Medulla oblongata (tissue), 1 donor: ENCODE measurements at regions not wholly inside any gene's neighbourhood (a gene's known extent, or its start where the extent isn't known, plus 50 kb on each side); places are given as distances from the start of the nearest gene placed in this dataset.
"Not testable (repeated sequence)": the region's sequence is repeated elsewhere in the genome, so short reads cannot be mapped to it uniquely, and the experiment has no call there.

Experiments
- DNase-seq: peaks from one replicate; pipeline ENCODE4 v3.0.0-alpha.2; 2015; ENCODE audit errors: extremely low spot score

GRCh38 chr5:175347027-175347426 is 97.0 kb downstream of the DRD1 start:
- DNase-seq, result no peak

- DNase-seq, result no peak
These were observed 99.4 kb downstream of the DRD1 start for GRCh38 chr5:175344331-175345195.

- no peak for DNase-seq
These were observed 100.7 kb downstream of the DRD1 start for GRCh38 chr5:175343308-175343707.

GRCh38 chr5:175340180-175340579 is 103.8 kb downstream of the DRD1 start:
- DNase-seq, result no peak

DNA sequence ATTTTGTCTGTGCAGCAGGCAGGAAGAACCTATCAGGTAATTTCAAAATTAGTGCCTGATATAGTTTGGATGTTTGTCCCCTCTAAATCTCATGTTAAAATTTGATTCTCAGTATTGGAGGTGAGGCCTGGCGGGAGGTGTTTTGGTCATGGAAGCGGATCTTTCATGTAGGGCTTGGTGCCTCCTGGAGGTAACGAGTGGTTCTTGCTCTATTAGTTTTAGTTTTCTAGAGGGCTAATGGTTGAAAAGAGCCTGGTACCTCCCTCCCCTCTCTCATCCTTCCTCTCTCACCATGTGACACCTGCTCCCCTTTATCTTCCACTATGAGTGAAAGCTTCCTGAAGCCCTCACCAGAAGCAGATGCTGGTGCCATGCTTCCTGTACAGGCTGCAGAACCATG is 106.3 kb downstream of the DRD1 start:
- DNase-seq, result no peak

GRCh38 chr5:175336781-175337180 is 107.2 kb downstream of the DRD1 start:
- DNase-seq, result no peak

DNA sequence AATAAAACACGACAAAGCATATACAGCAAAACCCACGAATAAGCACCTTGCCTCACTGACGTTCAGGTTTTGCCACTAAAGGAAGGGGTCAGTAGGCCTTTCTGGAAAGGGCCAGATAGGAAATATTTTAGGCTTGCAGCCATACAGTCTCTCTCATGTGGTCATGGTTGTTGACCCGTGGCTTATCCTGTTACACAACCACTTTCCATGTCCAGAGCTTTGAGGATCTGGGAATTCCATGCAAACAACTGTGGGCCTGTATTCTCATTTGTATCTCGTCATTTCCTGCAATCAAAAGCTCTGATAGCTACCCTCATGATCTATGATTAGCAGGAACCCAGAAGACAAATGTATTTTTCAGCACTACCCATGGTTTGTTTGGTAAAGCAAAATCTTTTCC is 108.3 kb downstream of the DRD1 start:
- DNase-seq, result no peak

DNA sequence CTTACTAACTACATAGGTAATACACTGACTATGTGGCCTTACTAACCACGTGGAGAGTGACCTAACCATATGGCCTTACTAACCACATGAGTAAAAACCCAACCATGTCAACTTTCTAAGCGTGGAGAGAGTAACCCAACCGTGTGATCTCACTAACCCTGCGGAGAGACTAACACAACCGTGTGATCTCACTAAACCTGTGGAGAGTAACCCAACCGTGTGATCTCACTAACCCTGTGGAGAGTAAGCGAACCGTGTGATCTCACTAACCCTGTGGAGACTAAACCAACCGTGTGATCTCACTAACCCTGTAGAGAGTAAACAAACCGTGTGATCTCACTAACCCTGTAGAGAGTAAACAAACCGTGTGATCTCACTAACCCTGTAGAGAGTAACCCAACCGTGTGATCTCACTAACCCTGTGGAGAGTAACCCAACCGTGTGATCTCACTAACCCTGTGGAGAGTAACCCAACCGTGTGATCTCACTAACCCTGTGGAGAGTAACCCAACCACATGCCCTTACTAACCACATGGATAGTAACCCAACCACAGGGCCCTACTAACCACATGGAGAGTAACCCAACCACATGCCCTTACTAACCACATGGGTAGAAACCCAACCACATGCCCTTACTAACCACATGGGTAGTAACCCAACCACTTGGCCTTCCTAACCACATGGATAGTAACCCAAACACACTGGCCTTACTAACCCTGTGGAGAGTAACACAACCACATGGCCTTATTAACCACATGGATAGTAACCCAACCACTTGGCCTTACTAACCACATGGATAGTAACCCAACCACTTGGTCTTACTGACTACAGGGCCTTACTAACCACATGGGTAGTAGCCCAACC is 112.6 kb downstream of the DRD1 start:
- DNase-seq, result not testable (repeated sequence)

GRCh38 chr5:175329976-175330375 is 114.0 kb downstream of the DRD1 start:
- no peak for DNase-seq

- no peak for DNase-seq
These were observed 115.3 kb downstream of the DRD1 start for GRCh38 chr5:175328687-175329086.

- no peak for DNase-seq
These were observed 115.8 kb downstream of the DRD1 start for GRCh38 chr5:175328176-175328575.

DNA sequence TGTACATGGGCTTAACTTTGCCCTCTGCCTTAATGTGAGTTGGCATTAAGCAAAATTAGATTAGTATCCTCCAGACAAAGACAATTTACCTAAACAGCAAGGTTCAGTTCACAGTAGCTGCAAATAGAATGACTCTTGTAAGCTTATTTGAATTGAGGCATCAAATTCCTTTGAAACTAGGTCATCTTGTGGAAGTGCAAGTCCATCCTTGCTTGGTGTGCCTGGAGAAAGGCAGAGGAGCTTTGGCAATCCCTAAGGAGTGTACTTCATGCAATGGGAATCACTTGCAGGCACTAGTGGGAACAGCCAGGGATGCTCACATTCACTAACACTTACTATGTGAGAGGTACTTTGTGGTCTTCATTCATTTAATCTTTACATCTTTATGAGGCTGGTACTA is 118.3 kb downstream of the DRD1 start:
- DNase-seq, result no peak

GRCh38 chr5:175321927-175322532 is 122.0 kb downstream of the DRD1 start:
- DNase-seq, result no peak

DNA sequence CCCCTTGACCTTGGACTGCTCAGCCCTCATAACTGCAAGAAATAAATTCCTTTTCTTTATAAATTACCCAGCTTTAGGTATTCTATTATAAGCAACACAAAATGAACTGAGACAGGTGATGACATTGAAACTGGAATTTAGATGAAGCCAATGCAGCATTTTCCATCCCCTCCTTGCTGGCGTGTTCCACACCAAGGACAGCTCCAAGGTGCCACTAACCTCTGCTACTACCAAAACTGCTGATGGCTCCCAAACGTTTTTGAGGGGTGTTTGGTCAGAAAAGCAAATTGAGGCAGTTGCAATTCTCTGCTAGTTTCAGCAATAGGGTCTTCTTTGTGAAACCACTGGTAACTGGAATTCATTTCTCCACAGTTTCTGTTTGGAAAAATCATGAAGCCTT is 124.8 kb downstream of the DRD1 start:
- DNase-seq, result no peak

DNA sequence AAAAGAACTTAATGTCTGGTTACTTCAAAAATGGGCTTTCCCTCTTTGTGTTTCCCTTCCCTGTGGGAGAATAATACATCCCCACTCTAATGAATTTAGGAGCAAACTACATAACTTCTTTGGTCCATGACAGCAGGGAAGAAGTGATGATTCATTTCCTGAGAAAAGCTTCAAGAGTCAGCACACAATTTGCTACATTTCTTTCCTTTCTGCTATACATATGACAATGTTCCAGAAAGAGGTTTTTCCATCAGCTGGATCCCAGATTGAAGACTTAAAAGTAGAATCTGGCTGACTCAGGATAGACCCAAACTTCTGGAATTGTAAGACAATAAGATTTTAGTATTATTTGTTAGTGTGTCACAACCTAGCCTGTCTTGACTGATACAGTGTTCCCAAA is 126.1 kb downstream of the DRD1 start:
- DNase-seq, result no peak

- DNase-seq, result no peak
These were observed 134.7 kb downstream of the DRD1 start for GRCh38 chr5:175309218-175309810.

DNA sequence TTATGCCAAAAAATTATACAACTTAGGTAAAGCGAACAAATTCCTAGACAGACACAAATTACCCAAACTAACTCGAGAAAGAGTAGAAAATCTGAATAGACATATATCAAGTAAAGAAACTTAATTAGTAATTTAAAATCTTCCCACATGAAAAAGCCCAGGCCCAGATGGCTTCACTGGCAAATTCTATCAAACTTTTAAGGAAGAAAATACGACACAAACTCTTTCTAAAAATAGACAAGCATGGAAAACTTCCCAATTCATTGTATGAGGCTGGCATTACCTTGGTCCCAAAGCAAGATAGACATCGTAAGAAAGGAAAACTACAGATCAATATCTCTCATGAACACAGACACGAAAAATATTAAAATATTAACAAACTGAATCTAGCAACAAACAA is 135.3 kb downstream of the DRD1 start:
- DNase-seq, result no peak

- DNase-seq, result no peak
These were observed 137.6 kb downstream of the DRD1 start for GRCh38 chr5:175306381-175306780.

GRCh38 chr5:175305251-175305650 is 138.7 kb downstream of the DRD1 start:
- no peak for DNase-seq

GRCh38 chr5:175290379-175290778 is 153.6 kb downstream of the DRD1 start:
- DNase-seq, result no peak

DNA sequence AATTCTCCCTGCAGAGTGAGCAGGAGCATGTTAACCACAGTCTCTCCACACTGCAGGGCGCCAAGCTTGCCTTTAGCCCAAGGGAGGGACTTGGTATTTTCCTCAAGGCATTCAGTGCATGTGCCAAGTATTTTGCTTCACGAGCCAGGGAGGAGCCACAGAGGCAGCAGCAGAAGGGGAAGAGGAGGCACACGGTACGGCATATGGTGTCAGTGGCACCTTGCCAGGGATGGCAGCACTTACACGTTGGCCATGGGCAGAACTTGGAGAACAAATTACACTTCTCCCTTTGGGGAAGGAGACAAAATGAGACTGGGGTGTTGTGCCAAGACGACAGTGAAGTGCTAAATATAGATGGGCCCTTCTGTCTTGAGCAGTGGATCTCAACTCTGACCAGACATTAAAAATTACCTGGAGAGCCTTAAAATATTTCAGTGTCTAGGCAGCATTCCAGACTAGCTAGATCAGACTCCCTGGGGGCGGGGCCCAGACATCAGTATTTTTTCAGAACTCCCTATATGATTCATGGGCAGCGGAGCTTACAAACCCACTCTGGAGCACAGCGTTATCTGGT is 155.8 kb downstream of the DRD1 start:
- DNase-seq, result peak; percentile 2

- DNase-seq, result no peak
These were observed 157.0 kb downstream of the DRD1 start for GRCh38 chr5:175286981-175287380.
